ENCODE measurements at regions not wholly inside any gene's neighbourhood (a gene's known extent, or its start where the extent isn't known, plus 50 kb on each side); places are given as distances from the start of the nearest gene placed in this dataset.

DNA sequence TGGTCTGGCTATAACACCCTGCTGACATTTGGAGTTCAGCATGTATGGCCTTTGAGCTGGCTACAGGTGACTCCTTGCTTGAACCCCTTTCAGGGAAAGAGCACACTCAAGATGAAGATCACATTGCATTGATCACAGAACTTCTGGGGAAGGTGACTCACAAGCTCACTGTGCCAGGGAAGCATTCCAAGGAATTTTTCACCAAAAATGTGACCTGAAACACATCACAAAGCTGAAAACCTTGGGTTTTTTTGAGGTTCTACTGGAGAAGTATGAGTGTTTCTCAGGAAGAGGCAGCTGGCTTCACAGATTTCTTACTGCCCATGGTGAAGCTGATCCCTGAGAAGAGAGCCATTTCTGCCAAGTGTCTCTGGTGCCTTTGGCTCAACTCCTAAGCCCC, 879.0 kb downstream of the CBLN2 start:
- H3K4me1 ChIP-seq = no peaks in the 10 kb centered on the region
- H3K36me3 ChIP-seq = no peaks in the 10 kb centered on the region
- intact Hi-C loops (cut with DNase I; ENCODE audit: low total_unique reads) = no loop called here
- H3K9me3 ChIP-seq = no peaks in the 10 kb centered on the region
- H3K4me3 ChIP-seq = no peak overlapping the region
- TF ChIP-seq, protein P1, sequence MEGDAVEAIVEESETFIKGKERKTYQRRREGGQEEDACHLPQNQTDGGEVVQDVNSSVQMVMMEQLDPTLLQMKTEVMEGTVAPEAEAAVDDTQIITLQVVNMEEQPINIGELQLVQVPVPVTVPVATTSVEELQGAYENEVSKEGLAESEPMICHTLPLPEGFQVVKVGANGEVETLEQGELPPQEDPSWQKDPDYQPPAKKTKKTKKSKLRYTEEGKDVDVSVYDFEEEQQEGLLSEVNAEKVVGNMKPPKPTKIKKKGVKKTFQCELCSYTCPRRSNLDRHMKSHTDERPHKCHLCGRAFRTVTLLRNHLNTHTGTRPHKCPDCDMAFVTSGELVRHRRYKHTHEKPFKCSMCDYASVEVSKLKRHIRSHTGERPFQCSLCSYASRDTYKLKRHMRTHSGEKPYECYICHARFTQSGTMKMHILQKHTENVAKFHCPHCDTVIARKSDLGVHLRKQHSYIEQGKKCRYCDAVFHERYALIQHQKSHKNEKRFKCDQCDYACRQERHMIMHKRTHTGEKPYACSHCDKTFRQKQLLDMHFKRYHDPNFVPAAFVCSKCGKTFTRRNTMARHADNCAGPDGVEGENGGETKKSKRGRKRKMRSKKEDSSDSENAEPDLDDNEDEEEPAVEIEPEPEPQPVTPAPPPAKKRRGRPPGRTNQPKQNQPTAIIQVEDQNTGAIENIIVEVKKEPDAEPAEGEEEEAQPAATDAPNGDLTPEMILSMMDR (IDR thresholded peaks at IDR 0.05) = no peak
- TF ChIP-seq POLR2A (IDR thresholded peaks at IDR 0.05) = no peak
- H3K27ac ChIP-seq = no peak overlapping the region
- H3K27me3 ChIP-seq = no peaks in the 10 kb centered on the region
- DNase-seq = no peak

- H3K36me3 ChIP-seq = no peaks in the 10 kb centered on the region
Observed at GRCh38 chr18:71643822-71644221, 900.3 kb downstream of the CBLN2 start.

GRCh38 chr18:71630696-71631095, 913.4 kb downstream of the CBLN2 start:
- H3K9me3 ChIP-seq = no peaks in the 10 kb centered on the region
- peaks cover 0 to 4% of the 10 kb centered on the region in 2 donors for H3K27me3 ChIP-seq
- no peaks in the 10 kb centered on the region for H3K4me1 ChIP-seq
- no peak for TF ChIP-seq POLR2A (IDR thresholded peaks at IDR 0.05)
- TF ChIP-seq, protein P1 (IDR thresholded peaks at IDR 0.05) = no peak
- no peaks in the 10 kb centered on the region for H3K36me3 ChIP-seq
- no peak overlapping the region for H3K27ac ChIP-seq
- no peak overlapping the region for H3K4me3 ChIP-seq
- no peak for DNase-seq
- intact Hi-C loops (cut with DNase I; ENCODE audit: low total_unique reads) = no loop called here

More at GRCh38 chr18:71643822-71644221, 900.3 kb downstream of the CBLN2 start:
- Histone ChIP-seq H3K4me1 (no peaks in the 10 kb centered on the region), H3K4me3 (no peak overlapping the region), H3K9me3 (no peaks in the 10 kb centered on the region), H3K27me3 (no peaks in the 10 kb centered on the region), H3K27ac (no peak overlapping the region)
- no peak for DNase-seq
- intact Hi-C loops (cut with DNase I; ENCODE audit: low total_unique reads) = no loop called here
- TF ChIP-seq, protein P1 (IDR thresholded peaks at IDR 0.05) = no peak
- TF ChIP-seq POLR2A (IDR thresholded peaks at IDR 0.05) = no peak

DNA sequence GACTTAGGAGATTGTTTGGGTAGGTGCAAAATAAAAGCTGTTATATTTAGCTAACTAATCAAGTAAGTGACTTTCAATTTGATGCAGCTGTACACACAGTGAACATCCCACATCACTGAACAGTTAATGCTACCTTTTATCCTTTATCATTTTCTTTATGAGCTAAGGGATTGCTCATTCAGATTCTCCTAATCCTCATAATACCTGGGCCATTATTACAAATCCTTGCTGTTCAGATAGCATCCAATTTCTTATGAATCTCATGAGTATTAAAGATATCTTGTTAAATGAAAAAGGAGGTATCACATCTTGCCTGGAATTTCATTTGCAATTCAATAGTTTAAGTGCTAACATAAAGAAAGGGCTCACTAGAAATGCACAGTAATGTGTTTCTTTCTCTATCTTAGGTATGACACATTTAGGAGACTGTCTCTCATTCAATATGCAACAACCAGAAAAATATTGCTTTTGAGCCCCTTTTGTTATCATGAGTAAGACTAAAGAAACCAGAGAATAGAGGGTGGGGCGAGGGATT, 918.5 kb downstream of the CBLN2 start:
- Histone ChIP-seq H3K27me3 (no peaks in the 10 kb centered on the region), H3K36me3 (no peaks in the 10 kb centered on the region), H3K27ac (no peak overlapping the region), H3K4me3 (no peak overlapping the region), H3K4me1 (no peaks in the 10 kb centered on the region), H3K9me3 (no peaks in the 10 kb centered on the region)
- no peak for DNase-seq
- no peak for TF ChIP-seq POLR2A (IDR thresholded peaks at IDR 0.05)
- TF ChIP-seq, protein P1 (IDR thresholded peaks at IDR 0.05) = no peak
- intact Hi-C loops (cut with DNase I; ENCODE audit: low total_unique reads) = no loop called here

- no peak for DNase-seq
- TF ChIP-seq POLR2A (IDR thresholded peaks at IDR 0.05) = no peak
- TF ChIP-seq, protein P1 (IDR thresholded peaks at IDR 0.05) = no peak
Observed at GRCh38 chr18:71598374-71598773, 945.8 kb downstream of the CBLN2 start.

More at GRCh38 chr18:71598374-71598773, 945.8 kb downstream of the CBLN2 start:
- no peaks in the 10 kb centered on the region for H3K27me3 ChIP-seq
- H3K4me1 ChIP-seq = no peaks in the 10 kb centered on the region
- no peaks in the 10 kb centered on the region for H3K9me3 ChIP-seq
- intact Hi-C loops (cut with DNase I; ENCODE audit: low total_unique reads) = no loop called here
- no peak overlapping the region for H3K4me3 ChIP-seq
- H3K27ac ChIP-seq = no peak overlapping the region
- H3K36me3 ChIP-seq = no peaks in the 10 kb centered on the region

All from uterus (tissue), 3 donors.